ENCODE measurements at regions not wholly inside any gene's neighbourhood (a gene's known extent, or its start where the extent isn't known, plus 50 kb on each side); places are given as distances from the start of the nearest gene placed in this dataset.

- DNase-seq (ENCODE audit: low read depth) = no peak
Measured at GRCh38 chr20:23174821-23175220, 88.7 kb upstream of the CD93 start.

GRCh38 chr20:23167431-23167830, 81.3 kb upstream of the CD93 start:
- peak; percentile 32 for DNase-seq (ENCODE audit: low read depth)

- DNase-seq (ENCODE audit: low read depth) = no peak
Measured at GRCh38 chr20:23166563-23166962, 80.4 kb upstream of the CD93 start.

- no peak for DNase-seq (ENCODE audit: low read depth)
Measured at GRCh38 chr20:23165964-23166363, 79.8 kb upstream of the CD93 start.

GRCh38 chr20:23165307-23165750, 79.2 kb upstream of the CD93 start:
- DNase-seq (ENCODE audit: low read depth) = no peak

GRCh38 chr20:23164176-23164601, 78.1 kb upstream of the CD93 start:
- DNase-seq (ENCODE audit: low read depth) = no peak

- no peak for DNase-seq (ENCODE audit: low read depth)
Measured at GRCh38 chr20:23163562-23163961, 77.4 kb upstream of the CD93 start.

GRCh38 chr20:23162887-23163286, 76.8 kb upstream of the CD93 start:
- DNase-seq (ENCODE audit: low read depth) = no peak

GRCh38 chr20:23161968-23162696, 76.0 kb upstream of the CD93 start:
- peak; percentile 48 for DNase-seq (ENCODE audit: low read depth)

- DNase-seq (ENCODE audit: low read depth) = peak; percentile 84
Measured at GRCh38 chr20:23161244-23161891, 75.2 kb upstream of the CD93 start.

- DNase-seq (ENCODE audit: low read depth) = peak; percentile 82
Measured at GRCh38 chr20:23160536-23161243, 74.6 kb upstream of the CD93 start.

- peak; percentile 39 for DNase-seq (ENCODE audit: low read depth)
Measured at GRCh38 chr20:23159947-23160318, 73.8 kb upstream of the CD93 start.

GRCh38 chr20:23159256-23159946, 73.3 kb upstream of the CD93 start:
- no peak for DNase-seq (ENCODE audit: low read depth)

- DNase-seq (ENCODE audit: low read depth) = peak; percentile 98
Measured at GRCh38 chr20:23157734-23158133, 71.6 kb upstream of the CD93 start.

GRCh38 chr20:23156842-23157423, 70.8 kb upstream of the CD93 start:
- peak; percentile 82 for DNase-seq (ENCODE audit: low read depth)

- DNase-seq (ENCODE audit: low read depth) = peak; percentile 99
Measured at GRCh38 chr20:23156170-23156841, 70.2 kb upstream of the CD93 start.

- DNase-seq (ENCODE audit: low read depth) = peak; percentile 73
Measured at GRCh38 chr20:23155141-23155590, 69.0 kb upstream of the CD93 start.

GRCh38 chr20:23153696-23154341, 67.7 kb upstream of the CD93 start:
- DNase-seq (ENCODE audit: low read depth) = no peak

- DNase-seq (ENCODE audit: low read depth) = no peak
Measured at GRCh38 chr20:23152902-23153301, 66.8 kb upstream of the CD93 start.

- peak; percentile 90 for DNase-seq (ENCODE audit: low read depth)
Measured at GRCh38 chr20:23152308-23152892, 66.3 kb upstream of the CD93 start.

Data from M059J (cell line).